ENCODE measurements at regions not wholly inside any gene's neighbourhood (a gene's known extent, or its start where the extent isn't known, plus 50 kb on each side); places are given as distances from the start of the nearest gene placed in this dataset.

DNA sequence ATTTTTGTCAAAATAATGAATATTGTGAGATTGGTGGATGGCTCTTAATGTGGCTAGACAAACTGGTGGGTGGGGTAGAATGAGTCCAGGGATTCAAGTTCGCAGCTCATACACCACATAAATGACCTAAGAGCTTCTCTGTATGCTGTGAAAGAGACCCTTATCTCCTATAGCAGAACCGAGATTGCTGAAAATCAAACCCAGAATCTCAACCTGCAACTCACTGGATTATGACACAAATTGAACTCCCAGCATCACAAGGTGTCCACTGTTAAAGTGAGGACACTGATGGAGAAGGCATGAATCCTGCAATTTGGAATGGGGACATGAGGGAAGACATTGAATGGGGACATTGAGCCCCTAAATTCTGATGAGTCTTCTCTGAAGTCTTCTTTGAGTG, 51.3 kb upstream of the CNKSR3 start:
- Mint-ChIP-seq H3K27me3 (ENCODE audit: low read depth) (peaks cover 5% of the 10 kb centered on the region), H3K9me3 (ENCODE audit: low read depth) (no peaks in the 10 kb centered on the region), H3K27ac (ENCODE audit: unreplicated experiment) (no peak overlapping the region), H3K4me1 (ENCODE audit: low read depth) (no peaks in the 10 kb centered on the region), H3K4me3 (ENCODE audit: unreplicated experiment) (no peak overlapping the region), H3K36me3 (ENCODE audit: low read depth) (no peaks in the 10 kb centered on the region)
- no peak for TF ChIP-seq CTCF (IDR thresholded peaks at IDR 0.05)
- no peak for DNase-seq (ENCODE audit: low spot score)

- Mint-ChIP-seq H3K4me1 (ENCODE audit: low read depth) (no peaks in the 10 kb centered on the region), H3K27me3 (ENCODE audit: low read depth) (peaks cover 3% of the 10 kb centered on the region), H3K9me3 (ENCODE audit: low read depth) (no peaks in the 10 kb centered on the region), H3K27ac (ENCODE audit: unreplicated experiment) (no peak overlapping the region), H3K4me3 (ENCODE audit: unreplicated experiment) (no peak overlapping the region), H3K36me3 (ENCODE audit: low read depth) (no peaks in the 10 kb centered on the region)
- TF ChIP-seq CTCF (IDR thresholded peaks at IDR 0.05) = no peak
- no peak for DNase-seq (ENCODE audit: low spot score)
Measured at GRCh38 chr6:154565331-154565730, 54.8 kb upstream of the CNKSR3 start.

DNA sequence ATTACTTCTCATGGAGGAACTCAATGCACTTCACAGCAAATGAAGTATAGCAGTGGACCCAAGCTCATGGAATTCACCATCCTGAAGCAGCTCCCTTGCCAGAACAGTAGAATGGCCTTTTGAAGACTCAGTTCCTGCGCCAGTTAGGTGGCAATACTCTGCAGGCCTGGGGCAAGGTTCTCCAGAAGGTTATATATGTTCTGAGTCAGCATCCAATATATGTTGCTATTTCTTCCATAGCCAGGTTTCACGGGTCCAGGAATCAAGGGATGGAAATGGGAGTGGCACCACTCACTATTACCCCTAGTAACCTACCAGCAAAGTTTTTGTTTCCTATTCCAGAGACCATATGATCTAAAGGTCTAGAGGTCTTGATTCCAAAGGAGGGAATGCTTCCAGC, 56.4 kb upstream of the CNKSR3 start:
- Mint-ChIP-seq H3K4me1 (ENCODE audit: low read depth) (no peaks in the 10 kb centered on the region), H3K27me3 (ENCODE audit: low read depth) (no peaks in the 10 kb centered on the region), H3K27ac (ENCODE audit: unreplicated experiment) (no peak overlapping the region), H3K36me3 (ENCODE audit: low read depth) (no peaks in the 10 kb centered on the region), H3K4me3 (ENCODE audit: unreplicated experiment) (no peak overlapping the region), H3K9me3 (ENCODE audit: low read depth) (no peaks in the 10 kb centered on the region)
- DNase-seq (ENCODE audit: low spot score) = no peak
- TF ChIP-seq CTCF (IDR thresholded peaks at IDR 0.05) = no peak

GRCh38 chr6:154567695-154568220, 57.3 kb upstream of the CNKSR3 start:
- Mint-ChIP-seq H3K36me3 (ENCODE audit: low read depth) (no peaks in the 10 kb centered on the region), H3K27me3 (ENCODE audit: low read depth) (no peaks in the 10 kb centered on the region), H3K4me3 (ENCODE audit: unreplicated experiment) (no peak overlapping the region), H3K27ac (ENCODE audit: unreplicated experiment) (no peak overlapping the region), H3K4me1 (ENCODE audit: low read depth) (no peaks in the 10 kb centered on the region), H3K9me3 (ENCODE audit: low read depth) (no peaks in the 10 kb centered on the region)
- DNase-seq (ENCODE audit: low spot score) = no peak
- no peak for TF ChIP-seq CTCF (IDR thresholded peaks at IDR 0.05)

GRCh38 chr6:154569156-154569862, 58.8 kb upstream of the CNKSR3 start:
- Mint-ChIP-seq H3K27me3 (ENCODE audit: low read depth) (no peaks in the 10 kb centered on the region), H3K4me1 (ENCODE audit: low read depth) (no peaks in the 10 kb centered on the region), H3K36me3 (ENCODE audit: low read depth) (no peaks in the 10 kb centered on the region), H3K27ac (ENCODE audit: unreplicated experiment) (no peak overlapping the region), H3K4me3 (ENCODE audit: unreplicated experiment) (no peak overlapping the region), H3K9me3 (ENCODE audit: low read depth) (no peaks in the 10 kb centered on the region)
- no peak for DNase-seq (ENCODE audit: low spot score)
- TF ChIP-seq CTCF (IDR thresholded peaks at IDR 0.05) = no peak
